NCI-H2196 treated with DMSO at 0.1 percent for 48 hours (cell line): ENCODE measurements at regions not wholly inside any gene's neighbourhood (a gene's known extent, or its start where the extent isn't known, plus 50 kb on each side); places are given as distances from the start of the nearest gene placed in this dataset.

Experiments
- DNase-seq: peaks from one replicate; lab custom pipeline; 2025; ENCODE audit not compliant: unreplicated experiment; lab: John Stamatoyannopoulos, UW

GRCh38 chr3:130259166-130259874 is 86.2 kb upstream of the COL6A5 start:
- no peak for DNase-seq

GRCh38 chr3:130260918-130261317 is 84.6 kb upstream of the COL6A5 start:
- DNase-seq, result no peak

- no peak for DNase-seq
These were observed 81.8 kb upstream of the COL6A5 start for GRCh38 chr3:130263708-130264107.

- DNase-seq, result no peak
These were observed 78.7 kb upstream of the COL6A5 start for GRCh38 chr3:130266817-130267216.

- DNase-seq, result peak; percentile 51
These were observed 69.2 kb upstream of the COL6A5 start for GRCh38 chr3:130276203-130276803.

- DNase-seq, result no peak
These were observed 56.8 kb upstream of the COL6A5 start for GRCh38 chr3:130288670-130289069.

- no peak for DNase-seq
These were observed 54.3 kb upstream of the COL6A5 start for GRCh38 chr3:130291148-130291547.

GRCh38 chr3:130293247-130293646 is 52.2 kb upstream of the COL6A5 start:
- no peak for DNase-seq
